GM23338 (cell line): ENCODE measurements at regions not wholly inside any gene's neighbourhood (a gene's known extent, or its start where the extent isn't known, plus 50 kb on each side); places are given as distances from the start of the nearest gene placed in this dataset.

Source experiments
- CTCF ChIP-seq, 2 experiments: fragments of 200-600 bp in 1 of 2; sonication (generic) in 1 of 2; conservative IDR thresholded peaks; 2 replicates each; pipeline versions ENCODE4 v1.5.1 to v1.6.1; 2016 to 2017; ENCODE audit warnings: antibody characterized with exemption in 2 of 2, low read depth in 2 of 2, mild to moderate bottlenecking in 2 of 2, moderate library complexity in 1 of 2
- EZH2 ChIP-seq: fragments of 200-600 bp; sonication (generic); IDR thresholded peaks from one replicate; pipeline ENCODE4 v1.8.0; 2017; ENCODE audit warnings: antibody characterized with exemption, mild to moderate bottlenecking, low read depth; ENCODE audit not compliant: unreplicated experiment
- EZH2phosphoT487 ChIP-seq: fragments of 200-600 bp; sonication (generic); IDR thresholded peaks from one replicate; pipeline ENCODE4 v1.8.1; 2018; ENCODE audit warnings: antibody characterized with exemption; ENCODE audit not compliant: unreplicated experiment
- JUNB ChIP-seq: IDR thresholded peaks from one replicate; pipeline ENCODE4 v1.6.1; 2016; ENCODE audit warnings: antibody characterized with exemption; ENCODE audit not compliant: unreplicated experiment
- REST ChIP-seq: IDR thresholded peaks from one replicate; pipeline ENCODE4 v1.6.1; 2018; ENCODE audit warnings: antibody characterized with exemption; ENCODE audit not compliant: unreplicated experiment
- ZNF331 ChIP-seq: fragments of 250-450 bp; sonication (Bioruptor Pico); IDR thresholded peaks from 2 replicates; pipeline ENCODE4 v1.5.0; 2020; ENCODE audit warnings: low read depth, mild to moderate bottlenecking, moderate library complexity

- TF ChIP-seq CTCF (conservative IDR thresholded peaks at IDR 0.05; ENCODE audit: low read depth in 2 of 2) = no peak
- TF ChIP-seq EZH2 = no peak
- no peak for TF ChIP-seq REST
- TF ChIP-seq EZH2phosphoT487 = no peak
- TF ChIP-seq JUNB = no peak
- TF ChIP-seq ZNF331 = no peak
Measured at GRCh38 chr15:58257776-58258325, 119.7 kb downstream of the AQP9 start.
